Esophagus muscularis mucosa (tissue), 4 donors: ENCODE measurements at regions not wholly inside any gene's neighbourhood (a gene's known extent, or its start where the extent isn't known, plus 50 kb on each side); places are given as distances from the start of the nearest gene placed in this dataset.

Experiments
- DNase-seq: peaks from one replicate; pipeline ENCODE4 v3.0.0-alpha.2; 2017; ENCODE audit errors: extremely low spot score
- H3K27ac ChIP-seq, 4 donors: fragments of 200-600 bp; sonication (generic); replicated peaks in 1 of 4; 1 replicate in 3 of 4; 2 replicates in 1 of 4; pipeline ENCODE4 v1.5.1; 2016 to 2019; ENCODE audit warnings: mild to moderate bottlenecking in 1 of 4
- H3K27me3 ChIP-seq, 4 donors: fragments of 200-600 bp; sonication (generic); one replicate each; pipeline versions ENCODE4 v1.5.1 to v1.6.0; 2016 to 2019
- H3K36me3 ChIP-seq, 4 donors: fragments of 200-600 bp; sonication (generic); one replicate each; pipeline ENCODE4 v1.5.1; 2016 to 2019
- H3K4me1 ChIP-seq, 4 donors: fragments of 200-600 bp; sonication (generic); one replicate each; pipeline ENCODE4 v1.5.1; 2016 to 2019
- H3K4me3 ChIP-seq, 4 donors: fragments of 200-600 bp; sonication (generic); 1 replicate in 2 of 4; 2 replicates in 2 of 4; pipeline ENCODE4 v1.5.1; 2016 to 2019; ENCODE audit warnings: mild to moderate bottlenecking in 4 of 4, moderate library complexity in 1 of 4
- H3K9me3 ChIP-seq, 4 donors: fragments of 200-600 bp; sonication (generic); 1 replicate in 3 of 4; 2 replicates in 1 of 4; pipeline ENCODE4 v1.5.1; 2016 to 2019
- EP300 ChIP-seq: sonication (generic); formaldehyde crosslinking; IDR thresholded peaks from one replicate; pipeline ENCODE4 v1.6.1; 2017; ENCODE audit warnings: antibody characterized with exemption
- POLR2A ChIP-seq: fragments of 450-650 bp; IDR thresholded peaks from one replicate; pipeline ENCODE4 v1.6.1; 2017; ENCODE audit warnings: antibody characterized with exemption, moderate library complexity, mild to moderate bottlenecking, low read depth
- POLR2AphosphoS5 ChIP-seq, 2 donors: sonication (generic); formaldehyde crosslinking; IDR thresholded peaks; one replicate each; pipeline ENCODE4 v1.6.1; 2017; ENCODE audit warnings: antibody characterized with exemption in 2 of 2
- WGBS: methylation state at CpG from one replicate; pipeline ENCODE4 v1.1.5; 2018; 5-methylcytosine and 5-hydroxymethylcytosine counted together
- intact Hi-C: fragments of 100-400 bp; cut with DNase I; formaldehyde crosslinking; loops from one replicate; pipeline ENCODE4 v1.15.1; 2023
- TF ChIP-seq, protein P1 (sequence below), 3 experiments: fragments of 200-600 bp in 2 of 3; fragments of 450-650 bp in 1 of 3; sonication (generic) in 2 of 3; IDR thresholded peaks; one replicate each; pipeline ENCODE4 v1.5.1; 2017 to 2019; ENCODE audit warnings: antibody characterized with exemption in 3 of 3, mild to moderate bottlenecking in 2 of 3, moderate library complexity in 1 of 3

- H3K4me1 ChIP-seq: no peaks in the 10 kb centered on the region
- H3K27ac ChIP-seq: no peak overlapping the region
- WGBS: 90% methylated on average over 7 of the region's 7 CpGs
- no peaks in the 10 kb centered on the region for H3K27me3 ChIP-seq
- intact Hi-C loops: no loop called here
- no peak overlapping the region for H3K4me3 ChIP-seq
- no peak for DNase-seq
- no peaks in the 10 kb centered on the region for H3K36me3 ChIP-seq
- H3K9me3 ChIP-seq: no peaks in the 10 kb centered on the region
- no peak for TF ChIP-seq POLR2A
- no peak for TF ChIP-seq POLR2AphosphoS5 (IDR thresholded peaks at IDR 0.05)
- no peak for TF ChIP-seq EP300
- TF ChIP-seq, protein P1, sequence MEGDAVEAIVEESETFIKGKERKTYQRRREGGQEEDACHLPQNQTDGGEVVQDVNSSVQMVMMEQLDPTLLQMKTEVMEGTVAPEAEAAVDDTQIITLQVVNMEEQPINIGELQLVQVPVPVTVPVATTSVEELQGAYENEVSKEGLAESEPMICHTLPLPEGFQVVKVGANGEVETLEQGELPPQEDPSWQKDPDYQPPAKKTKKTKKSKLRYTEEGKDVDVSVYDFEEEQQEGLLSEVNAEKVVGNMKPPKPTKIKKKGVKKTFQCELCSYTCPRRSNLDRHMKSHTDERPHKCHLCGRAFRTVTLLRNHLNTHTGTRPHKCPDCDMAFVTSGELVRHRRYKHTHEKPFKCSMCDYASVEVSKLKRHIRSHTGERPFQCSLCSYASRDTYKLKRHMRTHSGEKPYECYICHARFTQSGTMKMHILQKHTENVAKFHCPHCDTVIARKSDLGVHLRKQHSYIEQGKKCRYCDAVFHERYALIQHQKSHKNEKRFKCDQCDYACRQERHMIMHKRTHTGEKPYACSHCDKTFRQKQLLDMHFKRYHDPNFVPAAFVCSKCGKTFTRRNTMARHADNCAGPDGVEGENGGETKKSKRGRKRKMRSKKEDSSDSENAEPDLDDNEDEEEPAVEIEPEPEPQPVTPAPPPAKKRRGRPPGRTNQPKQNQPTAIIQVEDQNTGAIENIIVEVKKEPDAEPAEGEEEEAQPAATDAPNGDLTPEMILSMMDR (IDR thresholded peaks at IDR 0.05): no peak
These were observed 534.7 kb upstream of the KLHL29 start for GRCh38 chr2:22850310-22850709.

- Histone ChIP-seq H3K9me3 (no peaks in the 10 kb centered on the region), H3K4me1 (no peaks in the 10 kb centered on the region), H3K4me3 (no peak overlapping the region), H3K27me3 (no peaks in the 10 kb centered on the region), H3K36me3 (no peaks in the 10 kb centered on the region), H3K27ac (no peak overlapping the region)
- no peak for DNase-seq
- intact Hi-C loops: no loop called here
- TF ChIP-seq EP300 (no peak), POLR2A (no peak), POLR2AphosphoS5 (IDR thresholded peaks at IDR 0.05) (no peak)
- TF ChIP-seq, protein P1 (IDR thresholded peaks at IDR 0.05): no peak
- WGBS: 72% methylated on average over 3 of the region's 3 CpGs
These were observed 530.4 kb upstream of the KLHL29 start for GRCh38 chr2:22854588-22854987.

GRCh38 chr2:22855081-22855480 is 529.9 kb upstream of the KLHL29 start:
- no peak for DNase-seq
- no peaks in the 10 kb centered on the region for H3K4me1 ChIP-seq
- no peaks in the 10 kb centered on the region for H3K36me3 ChIP-seq
- H3K27ac ChIP-seq: no peak overlapping the region
- H3K9me3 ChIP-seq: no peaks in the 10 kb centered on the region
- TF ChIP-seq EP300 (no peak), POLR2AphosphoS5 (IDR thresholded peaks at IDR 0.05) (no peak), POLR2A (no peak)
- TF ChIP-seq, protein P1 (IDR thresholded peaks at IDR 0.05): no peak
- no peak overlapping the region for H3K4me3 ChIP-seq
- intact Hi-C loops: no loop called here
- 84% methylated on average over 3 of the region's 3 CpGs for WGBS
- H3K27me3 ChIP-seq: no peaks in the 10 kb centered on the region

- Histone ChIP-seq H3K27ac (no peak overlapping the region), H3K4me3 (no peak overlapping the region), H3K4me1 (no peaks in the 10 kb centered on the region), H3K36me3 (no peaks in the 10 kb centered on the region), H3K27me3 (no peaks in the 10 kb centered on the region), H3K9me3 (no peaks in the 10 kb centered on the region)
- TF ChIP-seq, protein P1 (IDR thresholded peaks at IDR 0.05): no peak
- TF ChIP-seq EP300: no peak
- no peak for TF ChIP-seq POLR2AphosphoS5 (IDR thresholded peaks at IDR 0.05)
- no peak for TF ChIP-seq POLR2A
- 69% methylated on average over 6 of the region's 9 CpGs for WGBS
- no peak for DNase-seq
- intact Hi-C loops: no loop called here
These were observed 529.2 kb upstream of the KLHL29 start for GRCh38 chr2:22855761-22856184.

DNA sequence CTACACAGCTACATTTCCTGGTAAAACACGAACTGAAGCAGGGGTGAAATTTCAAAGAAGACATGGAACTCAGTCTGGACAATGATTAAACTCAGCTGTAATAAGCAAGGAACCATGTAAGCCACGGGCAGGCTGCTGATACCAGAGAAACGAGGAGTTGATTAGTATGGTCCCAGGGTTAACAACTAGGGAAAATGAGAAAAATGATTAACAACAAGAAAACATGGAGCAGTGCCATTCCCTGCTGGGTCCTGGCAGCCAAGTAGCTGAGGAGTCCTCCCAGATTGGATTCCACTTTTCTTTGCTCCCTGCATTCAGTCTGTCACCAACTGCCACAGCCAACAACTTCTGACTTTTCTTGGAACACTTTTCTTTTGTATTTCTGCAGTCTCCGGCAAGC is 517.0 kb upstream of the KLHL29 start:
- Histone ChIP-seq H3K27me3 (no peaks in the 10 kb centered on the region), H3K27ac (no peak overlapping the region), H3K36me3 (no peaks in the 10 kb centered on the region), H3K4me1 (no peaks in the 10 kb centered on the region), H3K4me3 (no peak overlapping the region), H3K9me3 (no peaks in the 10 kb centered on the region)
- DNase-seq: no peak
- TF ChIP-seq, protein P1 (IDR thresholded peaks at IDR 0.05): no peak
- TF ChIP-seq POLR2AphosphoS5 (IDR thresholded peaks at IDR 0.05) (no peak), EP300 (no peak), POLR2A (no peak)
- intact Hi-C loops: no loop called here
- 60% methylated on average over 4 of the region's 4 CpGs for WGBS
